HCT116 (cell line): ENCODE measurements at regions not wholly inside any gene's neighbourhood (a gene's known extent, or its start where the extent isn't known, plus 50 kb on each side); places are given as distances from the start of the nearest gene placed in this dataset.

Experiments
- ATAC-seq: fragments of 200-7000 bp; cut with Tn5 transposase; 2 replicates; pipeline ENCODE4 v1.9.1; 2020; ENCODE audit warnings: mild to moderate bottlenecking, moderate library complexity
- BruUV-seq: library from RNA; stranded (reverse); fragments of 400-500 nt; replicated peaks from 2 replicates; lab custom pipeline; 2021; lab: Mats Ljungman, UMichigan
- CTCF ChIA-PET: fragments of 300-600 bp; sonication (Branson Sonifier 250); formaldehyde crosslinking; loops from one replicate; lab custom pipeline; 2021; ENCODE audit warnings: antibody characterized with exemption; lab: Charles Lee
- POLR2A ChIA-PET: fragments of 300-600, 350-600 bp; sonication (Branson Sonifier 250); formaldehyde crosslinking; loops from one replicate; lab custom pipeline; 2021; ENCODE audit warnings: antibody characterized with exemption; lab: Charles Lee
- RAD21 ChIA-PET, 2 experiments: fragments of 300-600 bp; sonication (Branson Sonifier 250); formaldehyde crosslinking; loops; one replicate each; lab custom pipeline; 2023; ENCODE audit warnings: low total read pairs in 2 of 2; ENCODE audit not compliant: uncharacterized antibody in 2 of 2, unreplicated experiment in 2 of 2, low non-redundant PET in 1 of 2; lab: Charles Lee
- DNase-seq: peaks from one replicate; pipeline ENCODE4 v3.0.0-alpha.2; 2010; ENCODE audit warnings: low read depth, low spot score
- H2AFZ ChIP-seq: fragments of 200-600 bp; shearing (Covaris generic), sonication (generic); 2 replicates; pipeline ENCODE4 v1.6.1; 2017; ENCODE audit warnings: low read depth, mixed run types, mixed read lengths, antibody characterized with exemption, low read length; ENCODE audit not compliant: poor library complexity, severe bottlenecking
- H3K27ac ChIP-seq: 2 replicates; pipeline ENCODE4 v1.5.1; 2012; ENCODE audit warnings: low read depth, low read length
- H3K27me3 ChIP-seq: fragments of 200-600 bp; sonication (generic); 2 replicates; pipeline ENCODE4 v1.6.1; 2016; ENCODE audit warnings: mixed run types, low read length, mixed read lengths; ENCODE audit not compliant: insufficient read depth
- H3K36me3 ChIP-seq, 2 experiments: fragments of 200-500 bp in 1 of 2; fragments of 200-600 bp in 1 of 2; sonication (Bioruptor generic) in 1 of 2; sonication (generic) in 1 of 2; 2 replicates each; pipeline versions ENCODE4 v1.5.1 to v1.6.1; 2014 to 2016; ENCODE audit warnings: low read length in 2 of 2, inconsistent platforms in 1 of 2, mixed read lengths in 1 of 2, mixed run types in 1 of 2; ENCODE audit not compliant: insufficient read depth in 2 of 2, control insufficient read depth in 1 of 2
- H3K4me1 ChIP-seq, 2 experiments: fragments of 200-600 bp in 1 of 2; sonication (generic) in 1 of 2; 2 replicates each; pipeline versions ENCODE4 v1.5.1 to v1.6.1; 2012 to 2017; ENCODE audit warnings: low read length in 2 of 2, inconsistent platforms in 1 of 2, mild to moderate bottlenecking in 1 of 2, mixed read lengths in 1 of 2, mixed run types in 1 of 2, moderate library complexity in 1 of 2; ENCODE audit not compliant: insufficient read depth in 2 of 2, control insufficient read depth in 1 of 2
- H3K4me2 ChIP-seq: fragments of 200-600 bp; sonication (generic); 2 replicates; pipeline ENCODE4 v1.6.1; 2017; ENCODE audit warnings: mixed run types, low read length, mixed read lengths
- H3K4me3 ChIP-seq, 2 experiments: fragments of 200-600 bp in 1 of 2; sonication (generic) in 1 of 2; replicated peaks in 1 of 2; 2 replicates each; pipeline ENCODE4 v1.5.1; 2011 to 2016; ENCODE audit warnings: low read length in 2 of 2, control low read depth in 1 of 2, low read depth in 1 of 2, mild to moderate bottlenecking in 1 of 2, mixed read lengths in 1 of 2, mixed run types in 1 of 2
- H3K79me2 ChIP-seq: fragments of 200-600 bp; sonication (generic); 2 replicates; pipeline ENCODE4 v1.6.1; 2017; ENCODE audit warnings: mild to moderate bottlenecking, mixed run types, low read length, moderate library complexity, mixed read lengths; ENCODE audit not compliant: insufficient read depth
- H3K9ac ChIP-seq: fragments of 200-600 bp; sonication (generic); 2 replicates; pipeline ENCODE4 v1.6.1; 2016; ENCODE audit warnings: low read length, mixed read lengths
- H3K9me2 ChIP-seq: fragments of 200-600 bp; sonication (generic), shearing (Covaris generic); 2 replicates; pipeline ENCODE4 v1.6.1; 2017; ENCODE audit warnings: mixed run types, mild to moderate bottlenecking, moderate library complexity; ENCODE audit not compliant: insufficient read depth
- H3K9me3 ChIP-seq, 2 experiments: fragments of 200-500 bp in 1 of 2; fragments of 200-600 bp in 1 of 2; sonication (Bioruptor generic) in 1 of 2; sonication (generic) in 1 of 2; 2 replicates each; pipeline ENCODE4 v1.6.1; 2014 to 2017; ENCODE audit warnings: low read length in 2 of 2, mixed read lengths in 2 of 2, inconsistent platforms in 1 of 2, low read depth in 1 of 2, mild to moderate bottlenecking in 1 of 2, mixed run types in 1 of 2, moderate library complexity in 1 of 2; ENCODE audit not compliant: control insufficient read depth in 1 of 2, insufficient read depth in 1 of 2
- H4K20me1 ChIP-seq: fragments of 200-600 bp; sonication (generic), shearing (Covaris generic); 2 replicates; pipeline ENCODE4 v1.6.1; 2017; ENCODE audit warnings: mixed run types, mild to moderate bottlenecking, moderate library complexity; ENCODE audit not compliant: insufficient read depth
- ATF3 ChIP-seq: IDR thresholded peaks from 2 replicates; pipeline ENCODE4 v1.6.1; 2012
- CBX3 ChIP-seq: IDR thresholded peaks from 2 replicates; pipeline ENCODE4 v1.6.1; 2012; ENCODE audit warnings: low read depth
- ELF1 ChIP-seq: IDR thresholded peaks from 2 replicates; pipeline ENCODE4 v1.6.1; 2012; ENCODE audit warnings: low read depth, borderline replicate concordance
- MAX ChIP-seq: IDR thresholded peaks from 2 replicates; pipeline ENCODE4 v1.6.1; 2012
- SP1 ChIP-seq: IDR thresholded peaks from 2 replicates; pipeline ENCODE4 v1.6.1; 2012; ENCODE audit warnings: low read depth
- TCF7L2 ChIP-seq: IDR thresholded peaks from 2 replicates; pipeline ENCODE4 v1.7.0; 2011; ENCODE audit warnings: borderline replicate concordance, inconsistent platforms; ENCODE audit not compliant: insufficient read depth, insufficient read length; ENCODE audit errors: extremely low read depth
- YY1 ChIP-seq: IDR thresholded peaks from 2 replicates; pipeline ENCODE4 v1.6.1; 2011; ENCODE audit warnings: low read length, low read depth, moderate library complexity, mild to moderate bottlenecking; ENCODE audit not compliant: insufficient replicate concordance; ENCODE audit errors: extremely low read depth
- ZBTB33 ChIP-seq: IDR thresholded peaks from 2 replicates; pipeline ENCODE4 v1.6.1; 2011; ENCODE audit warnings: mild to moderate bottlenecking, low read length, moderate library complexity; ENCODE audit not compliant: insufficient replicate concordance; ENCODE audit errors: extremely low read depth
- intact Hi-C: fragments of 100-400 bp; cut with micrococcal nuclease; formaldehyde crosslinking; loops from 2 replicates; pipeline ENCODE4 v1.10.0; 2022

- TF ChIP-seq ZBTB33: no peak
- no peak for TF ChIP-seq YY1
- no peak for TF ChIP-seq TCF7L2
- TF ChIP-seq SP1: no peak
- no peak for TF ChIP-seq ELF1
- TF ChIP-seq MAX: no peak
- no peak for TF ChIP-seq CBX3
- TF ChIP-seq ATF3: no peak
- TF ChIP-seq, all 23 proteins: peak for 0
These were observed 756.2 kb downstream of the CDH9 start (continued) for GRCh38 chr5:26282190-26282589.

GRCh38 chr5:26278078-26278477 lies 760.3 kb downstream of the CDH9 start:
- Histone ChIP-seq H3K27me3 (no peaks in the 10 kb centered on the region), H2AFZ (no peak overlapping the region), H3K9me3 (peaks cover 8 to 17% of the 10 kb centered on the region in 2 experiments; a peak in 2 of 4 replicates), H3K36me3 (no peaks in the 10 kb centered on the region), H3K4me2 (no peak overlapping the region), H3K9ac (no peak overlapping the region), H3K27ac (no peak overlapping the region), H4K20me1 (no peaks in the 10 kb centered on the region), H3K4me3 (no peak overlapping the region), H3K4me1 (no peaks in the 10 kb centered on the region), H3K79me2 (no peaks in the 10 kb centered on the region), H3K9me2 (no peaks in the 10 kb centered on the region)
- no peak for DNase-seq
- CTCF ChIA-PET: no interaction called here
- RAD21 ChIA-PET: no interaction called here
- TF ChIP-seq MAX: no peak
- no TSS peak for BruUV-seq
- POLR2A ChIA-PET: no interaction called here
- intact Hi-C loops: no loop called here
- no peak for ATAC-seq
